ENCODE measurements at regions not wholly inside any gene's neighbourhood (a gene's known extent, or its start where the extent isn't known, plus 50 kb on each side); places are given as distances from the start of the nearest gene placed in this dataset.

GRCh38 chr22:46066691-46067090 is 83.6 kb upstream of the PPARA start:
- Histone ChIP-seq H3K27me3 (no peaks in the 10 kb centered on the region), H3K4me1 (peaks cover 44% of the 10 kb centered on the region), H3K36me3 (no peaks in the 10 kb centered on the region), H3K27ac (peak overlapping the region; percentile 100), H3K9me3 (no peaks in the 10 kb centered on the region), H3K4me3 (peak overlapping the region; percentile 79)
- intact Hi-C loops (cut with DNase I) = no loop called here
- peak; percentile 25 for DNase-seq
- TF ChIP-seq, protein P1, sequence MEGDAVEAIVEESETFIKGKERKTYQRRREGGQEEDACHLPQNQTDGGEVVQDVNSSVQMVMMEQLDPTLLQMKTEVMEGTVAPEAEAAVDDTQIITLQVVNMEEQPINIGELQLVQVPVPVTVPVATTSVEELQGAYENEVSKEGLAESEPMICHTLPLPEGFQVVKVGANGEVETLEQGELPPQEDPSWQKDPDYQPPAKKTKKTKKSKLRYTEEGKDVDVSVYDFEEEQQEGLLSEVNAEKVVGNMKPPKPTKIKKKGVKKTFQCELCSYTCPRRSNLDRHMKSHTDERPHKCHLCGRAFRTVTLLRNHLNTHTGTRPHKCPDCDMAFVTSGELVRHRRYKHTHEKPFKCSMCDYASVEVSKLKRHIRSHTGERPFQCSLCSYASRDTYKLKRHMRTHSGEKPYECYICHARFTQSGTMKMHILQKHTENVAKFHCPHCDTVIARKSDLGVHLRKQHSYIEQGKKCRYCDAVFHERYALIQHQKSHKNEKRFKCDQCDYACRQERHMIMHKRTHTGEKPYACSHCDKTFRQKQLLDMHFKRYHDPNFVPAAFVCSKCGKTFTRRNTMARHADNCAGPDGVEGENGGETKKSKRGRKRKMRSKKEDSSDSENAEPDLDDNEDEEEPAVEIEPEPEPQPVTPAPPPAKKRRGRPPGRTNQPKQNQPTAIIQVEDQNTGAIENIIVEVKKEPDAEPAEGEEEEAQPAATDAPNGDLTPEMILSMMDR (IDR thresholded peaks at IDR 0.05) = no peak
- no peak for ATAC-seq

- TF ChIP-seq, protein P1 (IDR thresholded peaks at IDR 0.05) = no peak
- Histone ChIP-seq H3K27ac (peak overlapping the region; percentile 100), H3K4me1 (peaks cover 40% of the 10 kb centered on the region), H3K36me3 (no peaks in the 10 kb centered on the region), H3K27me3 (no peaks in the 10 kb centered on the region), H3K9me3 (no peaks in the 10 kb centered on the region), H3K4me3 (peak overlapping the region; percentile 79)
- DNase-seq (no peak), ATAC-seq (no peak)
- intact Hi-C loops (cut with DNase I) = no loop called here
Measured at GRCh38 chr22:46067159-46068111, 82.9 kb upstream of the PPARA start.

DNA sequence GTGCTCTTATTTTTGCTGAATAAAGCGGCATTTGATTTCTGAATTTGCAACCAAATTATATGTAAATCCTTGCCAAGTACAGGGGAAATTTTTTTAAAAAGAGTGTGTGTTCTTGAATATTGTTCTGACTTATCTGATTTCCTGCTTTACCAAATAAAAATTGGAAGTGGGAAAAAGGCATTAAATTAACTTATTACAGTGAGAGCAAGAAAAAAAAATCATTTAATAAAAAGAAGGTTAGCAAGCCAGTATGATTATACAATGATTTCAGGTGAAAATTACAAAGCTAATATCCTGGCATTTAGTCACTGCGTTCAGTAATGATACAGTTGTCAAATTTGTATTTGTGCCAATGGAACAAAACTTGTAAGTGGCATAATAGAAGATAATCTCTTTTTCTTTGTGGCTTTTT is 82.1 kb upstream of the PPARA start:
- Histone ChIP-seq H3K4me1 (peaks cover 36% of the 10 kb centered on the region), H3K9me3 (no peaks in the 10 kb centered on the region), H3K27me3 (no peaks in the 10 kb centered on the region), H3K4me3 (peak overlapping the region; percentile 79), H3K27ac (peak overlapping the region; percentile 100), H3K36me3 (no peaks in the 10 kb centered on the region)
- no peak for ATAC-seq
- DNase-seq = no peak
- TF ChIP-seq, protein P1 (IDR thresholded peaks at IDR 0.05) = no peak
- intact Hi-C loops (cut with DNase I) = no loop called here

- Histone ChIP-seq H3K9me3 (no peaks in the 10 kb centered on the region), H3K27me3 (no peaks in the 10 kb centered on the region), H3K27ac (peak overlapping the region; percentile 100), H3K4me1 (peaks cover 31% of the 10 kb centered on the region), H3K36me3 (no peaks in the 10 kb centered on the region), H3K4me3 (peak overlapping the region; percentile 79)
- no peak for ATAC-seq
- intact Hi-C loops (cut with DNase I) = no loop called here
- peak; percentile 68 for DNase-seq
- TF ChIP-seq, protein P1 (IDR thresholded peaks at IDR 0.05) = no peak
Measured at GRCh38 chr22:46068593-46069491, 81.5 kb upstream of the PPARA start.

GRCh38 chr22:46069521-46070214 is 80.7 kb upstream of the PPARA start:
- H3K4me1 ChIP-seq = peaks cover 28% of the 10 kb centered on the region
- peak overlapping the region; percentile 100 for H3K27ac ChIP-seq
- DNase-seq = peak; percentile 94
- ATAC-seq = peak; percentile 55
- H3K4me3 ChIP-seq = peak overlapping the region; percentile 79
- no peaks in the 10 kb centered on the region for H3K27me3 ChIP-seq
- peaks cover 2% of the 10 kb centered on the region for H3K36me3 ChIP-seq
- TF ChIP-seq, protein P1 (IDR thresholded peaks at IDR 0.05) = no peak
- no peaks in the 10 kb centered on the region for H3K9me3 ChIP-seq
- intact Hi-C loops (cut with DNase I) = loop anchor here (10.0 kb wide), 1 partner anchor 65 kb away; no protein-coding TSS in a partner anchor

All from upper lobe of right lung (tissue), 1 donor.